Hepatocyte (in vitro differentiated cells): ENCODE measurements at regions not wholly inside any gene's neighbourhood (a gene's known extent, or its start where the extent isn't known, plus 50 kb on each side); places are given as distances from the start of the nearest gene placed in this dataset.

Experiments
- DNase-seq: peaks from one replicate; pipeline ENCODE4 v3.0.0-alpha.2; 2016; ENCODE audit warnings: low spot score
- H2AFZ ChIP-seq: fragments of 200-600 bp; sonication (generic); 2 replicates; pipeline ENCODE4 v1.6.0; 2016; ENCODE audit warnings: antibody characterized with exemption, mild to moderate bottlenecking
- H3K27ac ChIP-seq: fragments of 200-600 bp; sonication (generic); 2 replicates; pipeline ENCODE4 v1.5.1; 2016; ENCODE audit warnings: mild to moderate bottlenecking
- H3K27me3 ChIP-seq: fragments of 200-600 bp; sonication (generic); 2 replicates; pipeline ENCODE4 v1.6.1; 2016
- H3K36me3 ChIP-seq: fragments of 200-600 bp; sonication (generic); replicated peaks from 2 replicates; pipeline ENCODE4 v1.5.1; 2016; ENCODE audit warnings: low read depth; ENCODE audit not compliant: insufficient read depth
- H3K4me1 ChIP-seq: fragments of 200-600 bp; sonication (generic); 2 replicates; pipeline ENCODE4 v1.5.1; 2016; ENCODE audit warnings: mild to moderate bottlenecking, moderate library complexity; ENCODE audit not compliant: insufficient read depth
- H3K4me2 ChIP-seq: fragments of 200-600 bp; sonication (generic); 2 replicates; pipeline ENCODE4 v1.6.0; 2016
- H3K4me3 ChIP-seq: fragments of 200-600 bp; sonication (generic); 2 replicates; pipeline ENCODE4 v1.5.1; 2016; ENCODE audit warnings: mild to moderate bottlenecking
- H3K79me2 ChIP-seq: fragments of 200-600 bp; sonication (generic); 2 replicates; pipeline ENCODE4 v1.6.0; 2017; ENCODE audit warnings: mild to moderate bottlenecking
- H3K9me2 ChIP-seq: fragments of 200-600 bp; sonication (generic); replicated peaks from 2 replicates; pipeline ENCODE4 v1.6.0; 2017; ENCODE audit warnings: mild to moderate bottlenecking; ENCODE audit not compliant: insufficient read depth
- H3K9me3 ChIP-seq: fragments of 200-600 bp; sonication (generic); 2 replicates; pipeline ENCODE4 v1.5.1; 2016; ENCODE audit warnings: low read depth, mild to moderate bottlenecking
- H4K20me1 ChIP-seq: fragments of 200-600 bp; sonication (generic); 2 replicates; pipeline ENCODE4 v1.6.0; 2016; ENCODE audit warnings: mild to moderate bottlenecking; ENCODE audit not compliant: insufficient read depth, poor library complexity, severe bottlenecking
- EZH2 ChIP-seq: fragments of 200-600 bp; sonication (generic); IDR thresholded peaks from 2 replicates; pipeline ENCODE4 v1.6.1; 2016; ENCODE audit warnings: antibody characterized with exemption, mild to moderate bottlenecking, borderline replicate concordance
- EZH2phosphoT487 ChIP-seq: fragments of 200-600 bp; sonication (generic); IDR thresholded peaks from one replicate; pipeline ENCODE4 v1.6.1; 2018; ENCODE audit warnings: antibody characterized with exemption, mild to moderate bottlenecking, low read depth, moderate library complexity; ENCODE audit not compliant: unreplicated experiment, severe bottlenecking
- WGBS: methylation state at CpG from one replicate; pipeline ENCODE4 v1.1.6; 2016; ENCODE audit warnings: low lambda C conversion rate; ENCODE audit errors: missing lambda C conversion rate; 5-methylcytosine and 5-hydroxymethylcytosine counted together
- TF ChIP-seq, protein P1 (sequence below): fragments of 200-600 bp; sonication (generic); IDR thresholded peaks from 2 replicates; pipeline ENCODE4 v1.5.1; 2016; ENCODE audit warnings: antibody characterized with exemption, mild to moderate bottlenecking; ENCODE audit not compliant: poor library complexity

DNA sequence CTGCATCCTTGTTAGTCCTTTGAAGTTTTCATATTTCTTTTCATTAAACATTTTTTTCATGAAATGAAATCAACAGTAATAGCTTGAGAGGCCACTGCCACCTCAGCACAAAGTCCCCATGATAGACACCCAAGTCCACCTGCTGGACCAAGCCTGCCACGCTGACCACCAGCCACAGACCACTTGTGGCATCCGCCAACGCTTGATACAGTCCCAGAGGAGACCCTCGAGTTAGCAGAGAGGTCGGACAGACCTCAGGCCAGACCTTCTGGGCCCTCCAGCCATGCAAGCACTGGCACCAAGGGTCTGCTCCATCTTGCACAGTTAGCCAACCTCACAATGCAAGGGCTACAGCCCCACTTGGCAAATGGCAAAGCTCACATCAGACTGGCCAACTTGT is 91.8 kb upstream of the RTL6 start:
- no peaks in the 10 kb centered on the region for H4K20me1 ChIP-seq
- H3K9me3 ChIP-seq, result no peaks in the 10 kb centered on the region
- no peak for DNase-seq
- no peaks in the 10 kb centered on the region for H3K36me3 ChIP-seq
- H3K4me2 ChIP-seq, result no peak overlapping the region
- H3K4me3 ChIP-seq, result no peak overlapping the region
- H3K9me2 ChIP-seq, result no peaks in the 10 kb centered on the region
- TF ChIP-seq EZH2 (no peak), EZH2phosphoT487 (no peak)
- TF ChIP-seq, protein P1, sequence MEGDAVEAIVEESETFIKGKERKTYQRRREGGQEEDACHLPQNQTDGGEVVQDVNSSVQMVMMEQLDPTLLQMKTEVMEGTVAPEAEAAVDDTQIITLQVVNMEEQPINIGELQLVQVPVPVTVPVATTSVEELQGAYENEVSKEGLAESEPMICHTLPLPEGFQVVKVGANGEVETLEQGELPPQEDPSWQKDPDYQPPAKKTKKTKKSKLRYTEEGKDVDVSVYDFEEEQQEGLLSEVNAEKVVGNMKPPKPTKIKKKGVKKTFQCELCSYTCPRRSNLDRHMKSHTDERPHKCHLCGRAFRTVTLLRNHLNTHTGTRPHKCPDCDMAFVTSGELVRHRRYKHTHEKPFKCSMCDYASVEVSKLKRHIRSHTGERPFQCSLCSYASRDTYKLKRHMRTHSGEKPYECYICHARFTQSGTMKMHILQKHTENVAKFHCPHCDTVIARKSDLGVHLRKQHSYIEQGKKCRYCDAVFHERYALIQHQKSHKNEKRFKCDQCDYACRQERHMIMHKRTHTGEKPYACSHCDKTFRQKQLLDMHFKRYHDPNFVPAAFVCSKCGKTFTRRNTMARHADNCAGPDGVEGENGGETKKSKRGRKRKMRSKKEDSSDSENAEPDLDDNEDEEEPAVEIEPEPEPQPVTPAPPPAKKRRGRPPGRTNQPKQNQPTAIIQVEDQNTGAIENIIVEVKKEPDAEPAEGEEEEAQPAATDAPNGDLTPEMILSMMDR, result no peak
- H3K4me1 ChIP-seq, result peaks cover 4% of the 10 kb centered on the region
- H2AFZ ChIP-seq, result no peak overlapping the region
- WGBS, result 89% methylated on average over 5 of the region's 5 CpGs
- H3K27ac ChIP-seq, result no peak overlapping the region
- H3K79me2 ChIP-seq, result no peaks in the 10 kb centered on the region
- no peaks in the 10 kb centered on the region for H3K27me3 ChIP-seq

DNA sequence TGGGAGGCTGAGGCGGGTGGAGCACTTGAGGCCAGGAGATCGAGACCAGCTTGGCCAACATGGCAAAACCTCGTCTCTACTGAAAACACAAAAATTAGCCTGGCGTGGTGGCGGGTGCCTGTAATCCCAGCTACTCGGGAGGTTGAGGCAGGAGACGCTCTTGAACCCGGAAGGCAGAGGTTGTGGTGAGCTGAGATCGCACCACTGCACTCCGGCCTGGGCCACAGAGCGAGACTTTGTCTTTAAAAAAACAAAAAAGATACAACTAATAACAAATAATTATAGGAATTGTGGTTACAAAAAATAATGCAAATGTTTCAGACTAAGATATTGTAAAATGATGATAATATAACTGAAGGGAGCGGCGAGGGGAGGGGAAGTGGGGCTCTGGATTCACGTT is 90.3 kb upstream of the RTL6 start:
- Histone ChIP-seq H2AFZ (no peak overlapping the region), H3K4me3 (no peak overlapping the region), H3K27ac (no peak overlapping the region), H3K9me3 (no peaks in the 10 kb centered on the region), H3K4me1 (peaks cover 4% of the 10 kb centered on the region), H3K27me3 (no peaks in the 10 kb centered on the region), H3K9me2 (no peaks in the 10 kb centered on the region), H3K36me3 (no peaks in the 10 kb centered on the region), H3K79me2 (no peaks in the 10 kb centered on the region), H3K4me2 (no peak overlapping the region), H4K20me1 (no peaks in the 10 kb centered on the region)
- TF ChIP-seq EZH2phosphoT487 (no peak), EZH2 (no peak)
- TF ChIP-seq, protein P1, result no peak
- WGBS, result 95% methylated on average over 14 of the region's 14 CpGs
- DNase-seq, result no peak

DNA sequence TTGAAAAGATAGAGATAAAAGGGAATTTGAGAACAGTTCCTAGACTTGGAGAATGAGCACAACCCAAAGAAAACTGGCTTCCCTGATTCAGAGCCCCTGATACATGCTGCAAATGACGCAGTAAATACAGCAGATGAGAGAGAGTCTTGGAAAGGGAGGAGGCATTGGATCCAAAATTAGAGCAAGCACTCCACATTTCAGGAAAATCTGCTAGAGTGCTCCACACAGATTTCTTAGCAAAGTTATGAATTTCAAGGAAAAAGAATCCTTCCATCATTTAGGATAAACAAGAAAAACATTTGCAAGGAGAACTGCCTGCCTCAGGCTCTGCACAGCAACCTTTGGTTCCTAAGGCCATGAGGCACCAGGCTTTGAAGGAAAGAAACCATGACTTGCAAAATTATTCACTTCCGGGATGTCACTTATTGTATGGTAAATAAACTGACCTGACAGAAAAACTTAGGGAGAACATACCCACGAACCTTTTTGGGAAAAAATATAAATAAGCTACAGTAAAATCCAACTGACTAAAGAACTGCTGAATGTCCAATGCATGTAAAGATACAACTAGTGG is 89.8 kb upstream of the RTL6 start:
- no peak overlapping the region for H2AFZ ChIP-seq
- no peaks in the 10 kb centered on the region for H3K36me3 ChIP-seq
- no peaks in the 10 kb centered on the region for H3K79me2 ChIP-seq
- H3K4me2 ChIP-seq, result no peak overlapping the region
- WGBS, result 77% methylated on average over 3 of the region's 3 CpGs
- DNase-seq, result no peak
- H3K9me3 ChIP-seq, result no peaks in the 10 kb centered on the region
- no peaks in the 10 kb centered on the region for H3K9me2 ChIP-seq
- no peaks in the 10 kb centered on the region for H3K27me3 ChIP-seq
- TF ChIP-seq EZH2 (no peak), EZH2phosphoT487 (no peak)
- TF ChIP-seq, protein P1, result no peak
- H3K27ac ChIP-seq, result no peak overlapping the region
- H3K4me1 ChIP-seq, result peaks cover 4% of the 10 kb centered on the region
- no peaks in the 10 kb centered on the region for H4K20me1 ChIP-seq
- H3K4me3 ChIP-seq, result no peak overlapping the region
